SU-DHL-6 (cell line): ENCODE measurements at regions not wholly inside any gene's neighbourhood (a gene's known extent, or its start where the extent isn't known, plus 50 kb on each side); places are given as distances from the start of the nearest gene placed in this dataset.

ENCODE experiments used
- H2AFZ ChIP-seq: fragments of 200-600 bp; sonication (generic); 2 replicates; pipeline ENCODE4 v1.6.1; 2014; ENCODE audit warnings: low read depth, mild to moderate bottlenecking, moderate library complexity, mixed read lengths, antibody characterized with exemption, low read length; ENCODE audit not compliant: severe bottlenecking
- H3F3A ChIP-seq: fragments of 200-600 bp; shearing (Covaris generic); 2 replicates; pipeline ENCODE4 v1.6.0; 2016; ENCODE audit warnings: antibody characterized with exemption, mild to moderate bottlenecking; ENCODE audit not compliant: insufficient read depth
- H3K27ac ChIP-seq: fragments of 200-600 bp; sonication (generic); 2 replicates; pipeline ENCODE4 v1.5.1; 2016; ENCODE audit warnings: low read depth, mild to moderate bottlenecking, low read length, moderate library complexity, mixed read lengths
- H3K27me3 ChIP-seq: fragments of 200-600 bp; sonication (generic), shearing (Covaris generic); 2 replicates; pipeline ENCODE4 v1.6.0; 2014; ENCODE audit warnings: mild to moderate bottlenecking, low read length
- H3K36me3 ChIP-seq: fragments of 200-600 bp; sonication (generic); 2 replicates; pipeline ENCODE4 v1.6.1; 2014; ENCODE audit warnings: mild to moderate bottlenecking, low read length, mixed read lengths
- H3K4me2 ChIP-seq: fragments of 300-600, 200-600 bp; shearing (Covaris generic), sonication (generic); 2 replicates; pipeline ENCODE4 v1.6.0; 2014; ENCODE audit warnings: low read length, low read depth, mild to moderate bottlenecking; ENCODE audit not compliant: poor library complexity, severe bottlenecking
- H3K4me3 ChIP-seq: fragments of 200-600 bp; sonication (generic); 2 replicates; pipeline ENCODE4 v1.5.1; 2014; ENCODE audit warnings: antibody characterized with exemption, low read length, mild to moderate bottlenecking, mixed read lengths; ENCODE audit not compliant: insufficient read depth, poor library complexity, severe bottlenecking
- H3K79me2 ChIP-seq: fragments of 200-600 bp; sonication (generic); 2 replicates; pipeline ENCODE4 v1.6.1; 2014; ENCODE audit warnings: mild to moderate bottlenecking, low read length, moderate library complexity; ENCODE audit not compliant: insufficient read depth
- H3K9ac ChIP-seq: fragments of 200-600 bp; sonication (generic); 2 replicates; pipeline ENCODE4 v1.7.0; 2014; ENCODE audit warnings: mild to moderate bottlenecking, low read length
- H3K9me2 ChIP-seq: fragments of 200-600 bp; sonication (generic); replicated peaks from 2 replicates; pipeline ENCODE4 v1.6.1; 2014; ENCODE audit warnings: low read length; ENCODE audit not compliant: insufficient read depth
- H3K9me3 ChIP-seq: fragments of 200-600 bp; sonication (generic); 2 replicates; pipeline ENCODE4 v1.6.1; 2014; ENCODE audit warnings: low read length, mixed read lengths; ENCODE audit not compliant: insufficient read depth
- H4K20me1 ChIP-seq: fragments of 200-600 bp; sonication (generic); 2 replicates; pipeline ENCODE4 v1.6.1; 2014; ENCODE audit warnings: low read depth, mild to moderate bottlenecking, antibody characterized with exemption, low read length, moderate library complexity, mixed read lengths
- CTCF ChIP-seq: fragments of 200-600 bp; sonication (generic); IDR thresholded peaks from one replicate; pipeline ENCODE4 v1.5.1; 2017; ENCODE audit warnings: antibody characterized with exemption, mild to moderate bottlenecking, low read length, moderate library complexity; ENCODE audit not compliant: insufficient read depth, poor library complexity, severe bottlenecking
- EZH2phosphoT487 ChIP-seq: fragments of 200-600 bp; sonication (generic), shearing (Covaris generic); conservative IDR thresholded peaks from 2 replicates; pipeline ENCODE4 v1.6.1; 2018; ENCODE audit warnings: mild to moderate bottlenecking, antibody characterized with exemption, low read length, moderate library complexity, mixed read lengths

- H4K20me1 ChIP-seq, result no peaks in the 10 kb centered on the region
- no peak overlapping the region for H3K4me2 ChIP-seq
- no peak overlapping the region for H2AFZ ChIP-seq
- no peak for TF ChIP-seq CTCF
- TF ChIP-seq EZH2phosphoT487, result no peak
- no peak overlapping the region for H3K27ac ChIP-seq
- no peak overlapping the region for H3K9ac ChIP-seq
- no peak overlapping the region for H3K4me3 ChIP-seq
- H3K9me3 ChIP-seq, result no peaks in the 10 kb centered on the region
- H3K9me2 ChIP-seq, result no peaks in the 10 kb centered on the region
- H3F3A ChIP-seq, result no peaks in the 10 kb centered on the region
- H3K27me3 ChIP-seq, result no peaks in the 10 kb centered on the region
- H3K79me2 ChIP-seq, result no peaks in the 10 kb centered on the region
- no peaks in the 10 kb centered on the region for H3K36me3 ChIP-seq
Measured at GRCh38 chr22:26933105-26933590, 275.8 kb downstream of the MIAT start.

GRCh38 chr22:26937213-26937612, 279.8 kb downstream of the MIAT start:
- Histone ChIP-seq H3K27me3 (no peaks in the 10 kb centered on the region), H4K20me1 (no peaks in the 10 kb centered on the region), H3K9me3 (no peaks in the 10 kb centered on the region), H3K9me2 (no peaks in the 10 kb centered on the region), H3K9ac (no peak overlapping the region), H3F3A (no peaks in the 10 kb centered on the region), H3K79me2 (no peaks in the 10 kb centered on the region), H3K27ac (no peak overlapping the region), H3K36me3 (no peaks in the 10 kb centered on the region), H3K4me3 (no peak overlapping the region), H2AFZ (no peak overlapping the region), H3K4me2 (no peak overlapping the region)
- TF ChIP-seq CTCF (no peak), EZH2phosphoT487 (no peak)

- Histone ChIP-seq H3K9me3 (no peaks in the 10 kb centered on the region), H3K27ac (no peak overlapping the region), H3K4me3 (no peak overlapping the region), H4K20me1 (no peaks in the 10 kb centered on the region), H3K27me3 (no peaks in the 10 kb centered on the region), H3K9ac (no peak overlapping the region), H3K4me2 (no peak overlapping the region), H3K36me3 (no peaks in the 10 kb centered on the region), H3K9me2 (no peaks in the 10 kb centered on the region), H2AFZ (no peak overlapping the region), H3K79me2 (no peaks in the 10 kb centered on the region), H3F3A (no peaks in the 10 kb centered on the region)
- TF ChIP-seq CTCF (no peak), EZH2phosphoT487 (no peak)
Measured at GRCh38 chr22:26939466-26939865, 282.1 kb downstream of the MIAT start.
